ENCODE measurements at regions not wholly inside any gene's neighbourhood (a gene's known extent, or its start where the extent isn't known, plus 50 kb on each side); places are given as distances from the start of the nearest gene placed in this dataset.

DNA sequence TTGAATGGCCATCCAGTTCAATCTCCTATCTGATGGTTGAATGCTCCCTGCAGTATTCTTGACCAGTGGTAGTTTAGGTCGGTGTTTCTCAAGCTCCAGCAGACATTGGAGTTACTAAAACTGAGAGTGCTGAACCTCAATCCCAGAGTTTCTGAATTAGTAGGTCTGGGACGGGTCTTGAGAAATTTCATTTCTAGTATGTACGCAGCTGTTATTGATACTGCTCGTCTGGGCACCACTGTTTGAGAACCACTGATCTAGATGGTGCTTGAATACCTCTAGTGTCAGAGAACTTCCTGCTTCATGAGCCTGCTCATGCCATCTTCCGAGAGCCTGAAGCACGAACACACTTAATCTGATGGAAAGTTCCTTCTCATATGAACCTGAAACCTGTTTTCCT lies 99.4 kb upstream of the CREB5 start:
- H3K27ac ChIP-seq (ENCODE audit: low read depth, low read length, poor library complexity, severe bottlenecking), result no peak overlapping the region
- H3K4me1 ChIP-seq (ENCODE audit: insufficient read depth, low read length, severe bottlenecking), result no peaks in the 10 kb centered on the region
- no peak overlapping the region for H3K4me2 ChIP-seq (ENCODE audit: low read length)
- no peaks in the 10 kb centered on the region for H3K9me3 ChIP-seq (ENCODE audit: low read length)
- H4K20me1 ChIP-seq (ENCODE audit: insufficient read depth, low read length), result no peaks in the 10 kb centered on the region
- no peaks in the 10 kb centered on the region for H3K27me3 ChIP-seq (ENCODE audit: insufficient read depth, low read length)
- H3K79me2 ChIP-seq (ENCODE audit: insufficient read depth, low read length), result no peaks in the 10 kb centered on the region
- no peak overlapping the region for H3K4me3 ChIP-seq (ENCODE audit: low read depth, low read length, poor library complexity, severe bottlenecking)
- no peaks in the 10 kb centered on the region for H3K9me2 ChIP-seq (ENCODE audit: low read depth, low read length)
- H2AFZ ChIP-seq (ENCODE audit: low read length), result no peak overlapping the region
- H3K9ac ChIP-seq (ENCODE audit: low read length), result no peak overlapping the region
- H3F3A ChIP-seq (ENCODE audit: insufficient read depth, low read length), result no peaks in the 10 kb centered on the region
- H3K36me3 ChIP-seq (ENCODE audit: insufficient read depth, low read length), result no peaks in the 10 kb centered on the region
- TF ChIP-seq, protein P1, sequence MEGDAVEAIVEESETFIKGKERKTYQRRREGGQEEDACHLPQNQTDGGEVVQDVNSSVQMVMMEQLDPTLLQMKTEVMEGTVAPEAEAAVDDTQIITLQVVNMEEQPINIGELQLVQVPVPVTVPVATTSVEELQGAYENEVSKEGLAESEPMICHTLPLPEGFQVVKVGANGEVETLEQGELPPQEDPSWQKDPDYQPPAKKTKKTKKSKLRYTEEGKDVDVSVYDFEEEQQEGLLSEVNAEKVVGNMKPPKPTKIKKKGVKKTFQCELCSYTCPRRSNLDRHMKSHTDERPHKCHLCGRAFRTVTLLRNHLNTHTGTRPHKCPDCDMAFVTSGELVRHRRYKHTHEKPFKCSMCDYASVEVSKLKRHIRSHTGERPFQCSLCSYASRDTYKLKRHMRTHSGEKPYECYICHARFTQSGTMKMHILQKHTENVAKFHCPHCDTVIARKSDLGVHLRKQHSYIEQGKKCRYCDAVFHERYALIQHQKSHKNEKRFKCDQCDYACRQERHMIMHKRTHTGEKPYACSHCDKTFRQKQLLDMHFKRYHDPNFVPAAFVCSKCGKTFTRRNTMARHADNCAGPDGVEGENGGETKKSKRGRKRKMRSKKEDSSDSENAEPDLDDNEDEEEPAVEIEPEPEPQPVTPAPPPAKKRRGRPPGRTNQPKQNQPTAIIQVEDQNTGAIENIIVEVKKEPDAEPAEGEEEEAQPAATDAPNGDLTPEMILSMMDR (IDR thresholded peaks at IDR 0.05; ENCODE audit: low read length), result no peak
- TF ChIP-seq EZH2 (IDR thresholded peaks at IDR 0.05; ENCODE audit: borderline replicate concordance, low read length), result no peak

DNA sequence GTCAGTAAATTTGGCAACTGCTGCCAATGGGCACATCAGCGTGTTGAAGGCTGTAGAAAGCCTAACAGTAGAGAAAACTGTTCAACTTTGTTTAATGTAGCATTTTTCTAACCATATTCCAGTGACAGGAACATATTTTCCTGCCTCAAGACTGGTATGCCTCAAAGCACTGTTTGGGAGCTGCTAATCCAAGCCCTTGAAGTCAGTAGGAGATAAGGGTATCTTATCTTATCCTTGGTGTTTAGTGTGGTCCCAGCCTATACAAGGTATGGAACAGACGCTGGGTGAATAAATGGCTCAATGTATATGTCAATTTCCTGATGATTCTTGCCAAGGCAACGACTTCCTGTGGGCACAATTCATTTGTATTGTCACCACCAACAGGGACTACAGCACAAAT lies 97.5 kb upstream of the CREB5 start:
- Histone ChIP-seq H4K20me1 (ENCODE audit: insufficient read depth, low read length) (no peaks in the 10 kb centered on the region), H3K79me2 (ENCODE audit: insufficient read depth, low read length) (no peaks in the 10 kb centered on the region), H3K4me3 (ENCODE audit: low read depth, low read length, poor library complexity, severe bottlenecking) (no peak overlapping the region), H2AFZ (ENCODE audit: low read length) (no peak overlapping the region), H3K9ac (ENCODE audit: low read length) (no peak overlapping the region), H3K9me2 (ENCODE audit: low read depth, low read length) (no peaks in the 10 kb centered on the region), H3K27ac (ENCODE audit: low read depth, low read length, poor library complexity, severe bottlenecking) (no peak overlapping the region), H3K27me3 (ENCODE audit: insufficient read depth, low read length) (no peaks in the 10 kb centered on the region), H3F3A (ENCODE audit: insufficient read depth, low read length) (no peaks in the 10 kb centered on the region), H3K4me2 (ENCODE audit: low read length) (no peak overlapping the region), H3K4me1 (ENCODE audit: insufficient read depth, low read length, severe bottlenecking) (no peaks in the 10 kb centered on the region), H3K9me3 (ENCODE audit: low read length) (no peaks in the 10 kb centered on the region), H3K36me3 (ENCODE audit: insufficient read depth, low read length) (no peaks in the 10 kb centered on the region)
- TF ChIP-seq EZH2 (IDR thresholded peaks at IDR 0.05; ENCODE audit: borderline replicate concordance, low read length), result no peak
- TF ChIP-seq, protein P1 (IDR thresholded peaks at IDR 0.05; ENCODE audit: low read length), result no peak

DNA sequence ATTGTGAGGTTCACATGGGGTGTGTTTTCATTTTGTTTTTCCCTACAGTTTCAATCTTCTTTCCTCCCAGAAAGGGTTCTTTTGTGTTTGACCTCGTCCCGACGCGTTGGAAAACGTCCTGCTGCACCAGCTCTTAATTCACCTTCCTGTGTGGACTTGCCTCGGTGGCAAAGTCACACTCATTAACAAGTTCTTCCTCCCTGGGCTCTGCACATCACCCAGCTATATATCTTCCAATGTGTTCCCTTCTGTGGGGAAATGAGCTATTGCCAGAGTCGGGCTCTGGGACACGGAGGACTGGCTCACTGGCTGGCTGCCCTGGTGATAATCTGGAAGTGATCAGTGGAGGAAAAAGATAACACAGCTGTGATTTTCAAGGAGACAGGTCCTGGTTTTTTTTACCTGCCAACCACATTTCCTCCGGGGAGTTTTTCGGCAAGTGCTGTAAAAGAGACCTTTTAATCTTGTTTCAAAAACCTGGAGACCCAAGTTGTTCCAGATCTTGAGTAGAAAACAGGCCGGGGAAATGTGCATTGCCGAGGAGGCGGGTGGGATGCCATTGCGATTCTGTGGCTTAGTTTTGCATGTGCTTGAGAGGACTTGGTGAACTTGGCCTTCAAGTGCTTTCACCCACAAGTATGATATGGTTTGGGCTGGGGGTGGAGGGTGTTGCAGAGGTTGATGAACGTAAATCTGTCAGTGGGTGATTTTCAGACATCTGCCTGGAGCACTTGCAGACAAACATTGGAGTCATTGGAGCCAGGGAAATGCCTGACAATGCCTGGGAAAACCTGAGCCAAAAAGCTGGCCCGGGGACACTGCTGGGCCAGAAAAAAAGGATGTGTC lies 96.5 kb upstream of the CREB5 start:
- TF ChIP-seq, protein P1 (IDR thresholded peaks at IDR 0.05; ENCODE audit: low read length), result no peak
- no peak for TF ChIP-seq EZH2 (IDR thresholded peaks at IDR 0.05; ENCODE audit: borderline replicate concordance, low read length)
- Histone ChIP-seq H3K9me2 (ENCODE audit: low read depth, low read length) (no peaks in the 10 kb centered on the region), H3K9me3 (ENCODE audit: low read length) (no peaks in the 10 kb centered on the region), H3K27ac (ENCODE audit: low read depth, low read length, poor library complexity, severe bottlenecking) (no peak overlapping the region), H3K4me3 (ENCODE audit: low read depth, low read length, poor library complexity, severe bottlenecking) (no peak overlapping the region), H3K27me3 (ENCODE audit: insufficient read depth, low read length) (no peaks in the 10 kb centered on the region), H3K36me3 (ENCODE audit: insufficient read depth, low read length) (no peaks in the 10 kb centered on the region), H3K4me1 (ENCODE audit: insufficient read depth, low read length, severe bottlenecking) (no peaks in the 10 kb centered on the region), H3K9ac (ENCODE audit: low read length) (no peak overlapping the region), H3F3A (ENCODE audit: insufficient read depth, low read length) (no peaks in the 10 kb centered on the region), H2AFZ (ENCODE audit: low read length) (no peak overlapping the region), H3K4me2 (ENCODE audit: low read length) (no peak overlapping the region), H3K79me2 (ENCODE audit: insufficient read depth, low read length) (no peaks in the 10 kb centered on the region), H4K20me1 (ENCODE audit: insufficient read depth, low read length) (no peaks in the 10 kb centered on the region)
